Myocyte (in vitro differentiated cells): ENCODE measurements at regions not wholly inside any gene's neighbourhood (a gene's known extent, or its start where the extent isn't known, plus 50 kb on each side); places are given as distances from the start of the nearest gene placed in this dataset.
"Not testable (repeated sequence)": the region's sequence is repeated elsewhere in the genome, so short reads cannot be mapped to it uniquely, and the experiment has no call there.

ENCODE experiments used
- DNase-seq: peaks from one replicate; pipeline ENCODE4 v3.0.0-alpha.2; 2012; ENCODE audit warnings: low read depth

DNA sequence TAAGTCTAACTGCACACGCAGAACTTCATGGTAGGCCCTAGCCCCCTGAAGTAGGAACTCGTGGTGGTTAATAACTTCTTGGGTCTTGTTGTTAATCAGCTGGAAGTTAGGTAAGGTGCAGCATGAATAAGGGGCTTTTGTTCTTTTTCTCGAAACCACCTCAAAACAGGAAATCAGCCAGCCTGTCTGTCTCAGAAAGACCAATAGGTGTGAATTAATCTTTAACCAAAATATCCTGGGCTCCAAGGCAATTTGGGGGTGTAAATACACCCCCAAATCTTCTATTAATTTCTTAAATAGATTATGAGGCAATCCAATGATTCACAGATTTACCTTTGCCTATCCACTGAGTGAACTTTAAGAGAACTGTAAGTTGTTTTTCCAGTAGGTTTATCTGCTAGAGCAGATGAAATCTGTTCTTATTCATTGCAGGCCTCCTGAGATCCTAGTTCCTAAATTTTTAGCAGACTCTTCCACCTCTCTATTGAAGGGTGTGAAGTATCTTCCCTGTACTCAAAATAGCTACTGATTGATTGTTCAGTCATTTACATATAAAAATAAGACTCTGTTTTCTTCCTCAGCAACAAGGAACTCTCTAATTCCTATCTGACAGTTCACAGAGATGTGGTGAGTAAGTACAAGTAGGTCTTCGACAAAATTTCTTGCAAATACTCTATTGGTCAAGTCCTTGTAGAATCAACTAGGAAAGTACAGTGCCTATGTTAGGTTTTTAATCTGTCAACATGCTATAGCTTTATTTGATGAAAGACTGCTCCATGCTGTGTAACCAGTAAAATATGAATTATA lies 427.1 kb upstream of the NOX3 start:
- DNase-seq, result no peak

DNA sequence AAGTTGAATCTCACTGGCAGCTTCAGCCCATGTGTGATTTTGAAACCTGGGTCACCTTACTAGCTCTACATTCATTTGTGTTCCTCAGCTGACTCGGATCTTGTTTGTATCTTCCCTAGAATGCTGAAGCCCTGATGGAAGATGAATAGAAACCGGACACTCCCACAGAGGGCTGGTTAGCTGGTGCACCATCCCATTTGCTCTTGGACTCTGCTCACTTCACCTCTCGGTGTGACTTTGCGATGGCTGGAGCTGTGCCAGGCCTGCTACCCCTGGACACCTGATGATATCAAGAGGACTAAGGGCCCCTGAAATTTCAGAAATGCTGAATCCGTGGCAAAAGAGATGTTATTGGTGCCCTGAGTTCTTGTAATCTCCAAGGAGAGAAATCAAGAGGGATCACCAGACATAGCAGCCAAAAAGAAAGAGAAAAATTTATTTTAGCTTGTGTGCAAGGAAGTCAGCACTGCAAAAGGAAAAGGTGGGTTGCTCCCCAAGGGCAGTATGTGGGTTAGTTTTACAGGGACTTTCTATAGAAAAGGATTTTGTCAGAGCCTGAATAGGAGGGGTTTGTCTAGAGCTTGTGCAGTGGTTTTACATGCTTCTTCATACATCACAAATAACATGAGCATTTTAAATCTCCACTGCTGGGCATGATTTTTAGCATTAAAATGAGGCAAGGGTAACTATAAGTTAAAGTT lies 426.3 kb upstream of the NOX3 start:
- no peak for DNase-seq

DNA sequence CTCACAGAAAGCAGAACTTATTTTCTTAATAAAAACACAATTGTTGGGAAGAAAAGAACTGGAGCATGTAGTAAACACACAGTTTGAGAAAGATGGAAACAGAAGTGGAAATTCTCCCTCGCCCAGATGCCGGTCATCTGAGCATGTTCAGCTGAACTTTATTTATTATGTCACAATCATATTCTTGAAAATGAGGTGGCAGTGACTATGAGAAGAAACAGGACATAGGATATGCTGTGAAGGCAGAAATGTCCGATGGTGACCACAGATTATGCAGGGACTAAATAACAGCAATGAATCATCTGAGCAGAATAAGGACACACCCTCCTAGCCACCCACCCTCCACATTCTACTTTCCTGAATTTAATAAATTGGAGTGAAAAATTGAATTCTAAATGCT lies 425.3 kb upstream of the NOX3 start:
- DNase-seq, result no peak

DNA sequence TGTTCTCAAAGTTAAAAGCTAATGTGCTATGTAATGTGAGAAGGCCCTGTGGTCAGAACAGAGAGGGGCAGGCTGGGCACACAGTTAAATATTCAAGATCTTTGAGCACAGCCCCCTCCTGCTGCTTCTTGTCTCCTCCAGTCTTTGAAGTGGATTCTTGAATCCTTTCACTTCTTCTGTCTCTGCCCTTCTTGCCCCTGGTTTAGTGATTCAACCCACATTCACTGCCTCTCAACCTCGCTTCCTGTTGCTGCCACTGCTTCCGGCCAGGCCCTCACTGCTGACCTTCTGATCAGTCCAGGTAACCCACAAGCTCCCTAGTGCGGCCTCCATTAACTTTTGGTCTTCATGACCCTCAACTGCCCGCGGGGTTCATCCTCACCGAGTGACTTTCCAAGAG lies 417.3 kb upstream of the NOX3 start:
- DNase-seq, result no peak

DNA sequence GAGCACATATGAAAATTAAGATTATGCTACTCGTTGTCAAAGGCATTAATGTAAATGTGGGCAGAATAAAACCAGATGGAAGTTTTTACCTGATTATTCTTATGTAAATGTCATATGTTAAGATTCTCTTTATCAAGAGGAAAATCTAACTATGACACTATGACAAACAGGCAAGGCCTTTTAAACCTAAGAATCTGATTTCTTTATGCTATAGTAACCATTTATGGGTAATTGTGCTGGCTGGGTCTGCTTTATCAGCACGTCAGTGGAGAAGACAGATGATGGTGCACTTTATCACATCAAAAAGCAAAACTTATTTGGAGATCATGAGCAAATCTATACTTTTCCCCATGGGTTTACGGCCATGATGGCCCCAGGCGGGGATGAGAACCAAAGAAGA lies 412.0 kb upstream of the NOX3 start:
- DNase-seq, result no peak

DNA sequence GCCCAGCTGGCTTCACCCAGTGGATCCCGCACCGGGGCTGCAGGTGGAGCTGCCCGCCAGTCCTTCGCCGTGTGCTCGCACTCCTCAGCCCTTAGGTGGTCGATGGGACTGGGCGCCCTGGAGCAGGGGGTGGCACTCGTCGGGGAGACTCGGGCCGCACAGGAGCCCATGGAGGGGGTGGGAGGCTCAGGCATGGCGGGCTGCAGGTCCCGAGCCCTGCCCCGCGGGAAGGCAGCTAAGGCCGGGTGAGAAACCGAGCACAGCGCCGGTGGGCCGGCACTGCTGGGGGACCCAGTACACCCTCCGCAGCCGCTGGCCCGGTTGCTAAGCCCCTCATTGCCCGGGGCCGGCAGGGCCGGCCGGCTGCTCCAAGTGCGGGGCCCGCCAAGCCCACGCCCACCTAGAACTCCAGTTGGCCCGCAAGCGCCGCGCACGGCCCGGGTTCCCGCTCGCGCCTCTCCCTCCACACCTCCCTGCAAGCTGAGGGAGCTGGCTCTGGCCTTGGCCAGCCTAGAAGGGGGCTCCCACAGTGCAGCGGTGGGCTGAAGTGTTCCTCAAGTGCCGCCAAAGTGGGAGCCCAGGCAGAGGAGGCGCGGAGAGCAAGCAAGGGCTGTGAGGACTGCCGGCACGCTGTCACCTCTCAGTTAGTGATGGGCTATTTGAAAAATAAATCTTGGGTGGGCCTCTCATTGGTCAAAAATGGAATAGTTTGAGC lies 411.2 kb upstream of the NOX3 start:
- not testable (repeated sequence) for DNase-seq

DNA sequence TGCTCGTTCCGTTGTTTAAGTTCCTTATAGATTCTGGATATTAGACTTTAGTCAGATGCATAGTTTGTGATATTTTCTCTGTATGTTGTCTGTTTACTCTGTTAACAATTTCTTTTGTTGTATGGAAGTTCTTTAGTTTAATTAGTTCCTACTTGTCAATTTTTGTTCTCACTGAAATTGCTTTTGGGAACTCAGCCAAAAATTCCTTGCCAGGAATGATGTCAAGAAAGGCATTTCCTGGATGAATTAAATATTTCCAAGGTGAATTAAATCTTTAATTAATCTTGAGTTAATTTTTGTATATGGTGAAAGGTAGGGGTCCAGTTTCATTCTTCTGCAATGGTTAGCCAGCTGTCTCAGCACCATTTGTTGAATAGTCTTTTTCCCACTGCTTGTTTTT lies 406.2 kb upstream of the NOX3 start:
- DNase-seq, result no peak

DNA sequence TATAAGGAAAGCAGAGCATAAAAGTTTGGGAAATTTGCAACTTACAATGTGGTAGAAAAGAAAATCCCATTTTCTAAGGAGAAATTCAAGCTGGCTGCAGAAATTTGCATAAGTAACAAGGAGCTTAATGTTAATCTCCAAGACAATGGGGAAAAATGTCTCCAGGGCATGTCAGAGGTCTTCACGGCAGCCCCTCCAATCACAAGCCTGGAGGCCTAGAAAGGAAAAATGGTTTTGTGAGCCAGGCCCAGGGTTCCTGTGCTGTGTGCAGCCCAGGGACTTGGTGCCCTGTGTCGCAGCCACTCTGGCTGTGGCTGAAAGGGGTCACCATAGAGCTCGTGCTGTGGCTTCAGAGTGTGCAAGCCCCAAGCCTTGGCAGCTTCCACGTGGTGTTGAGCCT lies 403.3 kb upstream of the NOX3 start:
- DNase-seq, result not testable (repeated sequence)

DNA sequence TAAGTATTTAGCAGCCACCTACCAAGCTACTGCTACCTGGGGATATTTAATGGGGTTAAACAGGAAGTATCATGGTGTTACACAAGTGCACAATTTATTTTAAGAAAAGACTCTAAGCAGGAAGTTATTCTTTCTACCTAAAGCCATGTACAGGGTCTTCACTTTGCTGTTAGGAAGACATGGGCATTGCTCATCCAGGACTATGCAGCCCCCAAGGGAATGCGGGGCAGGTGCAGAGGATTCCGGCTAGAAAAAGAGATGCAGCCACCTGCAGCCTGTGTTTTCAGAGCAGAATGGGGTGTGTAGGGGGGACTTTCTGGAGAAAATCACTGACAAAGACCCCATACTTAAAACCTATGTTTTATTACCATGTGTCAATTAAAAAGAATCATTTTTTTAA lies 399.1 kb upstream of the NOX3 start:
- no peak for DNase-seq

DNA sequence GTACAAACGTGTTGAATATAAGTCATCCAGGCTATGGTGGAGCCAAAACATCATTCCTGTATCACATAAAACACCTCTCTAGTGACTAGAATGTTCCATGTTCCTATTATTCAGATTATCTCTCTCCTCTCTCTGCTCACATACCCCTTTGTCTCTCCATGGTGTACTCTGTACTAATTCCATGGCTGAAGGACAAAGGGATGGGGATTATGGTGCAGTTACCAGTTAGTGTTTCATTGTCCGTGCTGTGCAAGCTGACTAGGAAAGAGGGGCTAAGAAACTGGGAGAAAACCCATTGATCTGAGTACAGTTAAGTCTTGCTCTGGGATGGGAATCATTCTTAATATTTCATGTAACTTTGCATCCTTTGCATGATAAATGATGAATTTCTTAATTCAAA lies 397.4 kb upstream of the NOX3 start:
- no peak for DNase-seq

DNA sequence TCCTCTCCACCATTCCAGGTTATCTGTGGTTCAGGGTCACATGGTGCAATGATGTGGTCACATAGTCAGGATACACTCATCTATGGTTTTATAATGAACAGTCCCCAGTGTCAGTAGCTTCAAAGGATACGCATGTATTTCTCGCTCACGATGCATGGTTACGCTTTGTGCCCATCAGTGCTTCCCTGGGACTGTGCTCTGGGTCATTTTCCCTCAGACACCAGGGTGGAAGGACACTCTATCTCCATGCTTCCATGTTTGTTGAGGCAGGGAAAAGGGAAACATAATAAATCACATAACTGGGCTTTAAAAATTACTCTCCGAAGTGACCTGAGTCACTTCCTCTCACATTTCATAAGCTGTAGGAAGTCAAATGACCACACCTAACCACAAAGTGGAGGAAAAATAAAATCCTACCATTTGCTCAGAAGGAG lies 394.8 kb upstream of the NOX3 start:
- DNase-seq, result no peak

DNA sequence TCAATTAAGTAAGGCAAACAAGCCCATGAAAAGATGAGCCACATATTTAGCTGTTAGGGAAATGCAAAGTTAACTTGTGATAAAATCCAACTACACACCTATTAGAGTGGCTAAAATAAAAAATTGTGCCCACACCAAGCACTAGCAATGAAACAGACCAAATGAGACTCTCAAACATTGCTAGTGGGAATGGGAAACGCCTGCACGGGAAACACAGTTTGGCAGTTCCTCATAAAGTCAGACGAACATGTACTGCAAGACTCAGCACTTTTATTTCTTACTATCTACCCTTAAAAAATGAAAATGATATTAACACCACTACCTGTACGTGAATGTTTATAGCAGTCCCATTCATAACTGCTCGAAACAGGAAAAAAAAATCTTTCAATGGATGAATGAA lies 392.1 kb upstream of the NOX3 start:
- no peak for DNase-seq

DNA sequence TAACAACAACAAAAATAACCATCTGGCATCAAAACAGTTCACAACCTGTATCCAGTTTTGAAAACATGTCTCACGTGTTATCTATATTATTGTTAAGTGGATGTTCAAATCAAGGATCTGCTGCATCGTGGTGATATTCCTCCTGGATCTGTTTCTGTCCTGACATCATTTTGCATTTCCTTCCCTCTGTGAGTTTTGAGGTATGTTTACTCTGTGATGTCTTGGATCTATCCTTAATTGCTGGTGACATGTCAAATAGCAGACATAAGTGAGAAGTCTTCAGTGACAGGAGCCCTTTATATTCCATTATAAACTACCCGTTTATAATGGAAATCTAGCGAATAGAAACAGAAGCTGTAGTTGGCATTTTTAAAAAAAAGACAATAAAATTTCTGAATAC lies 381.8 kb upstream of the NOX3 start:
- no peak for DNase-seq

DNA sequence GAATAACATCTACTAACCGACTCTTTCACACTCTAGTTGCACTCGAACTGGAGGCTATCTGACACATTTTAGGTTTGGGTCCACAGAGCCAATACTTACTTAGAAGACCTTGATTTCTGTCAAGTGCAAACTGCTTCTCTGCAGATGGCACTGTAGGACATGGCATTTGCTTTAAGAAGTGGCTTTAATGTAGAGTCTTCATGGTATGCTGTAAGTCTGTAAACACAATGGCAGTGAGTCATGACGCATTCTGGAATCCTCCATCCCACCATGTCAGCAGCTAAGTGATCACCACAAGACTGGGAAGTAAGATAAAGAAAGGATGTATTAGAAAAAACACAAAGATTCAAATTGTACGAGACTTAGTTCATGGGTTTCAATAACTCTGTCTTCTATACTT lies 377.0 kb upstream of the NOX3 start:
- no peak for DNase-seq

DNA sequence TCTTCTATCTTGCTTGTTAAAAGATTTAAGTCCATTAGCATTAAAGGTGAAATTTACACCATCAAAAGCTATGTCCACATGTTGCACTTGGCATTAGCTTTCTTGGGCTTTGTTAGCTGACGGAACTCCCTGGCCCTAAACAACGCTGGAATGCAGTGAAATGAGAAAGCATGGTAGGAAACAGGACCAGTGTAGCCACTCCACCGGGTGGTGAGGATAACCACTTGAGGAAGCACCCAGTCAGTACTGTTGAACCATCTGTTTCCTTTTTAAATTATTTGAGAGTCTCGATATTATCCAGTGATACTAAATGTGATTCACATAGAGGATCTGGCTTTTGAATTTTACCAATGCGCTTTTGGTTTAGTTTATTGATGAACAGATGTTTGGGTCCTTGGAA lies 374.9 kb upstream of the NOX3 start:
- no peak for DNase-seq

DNA sequence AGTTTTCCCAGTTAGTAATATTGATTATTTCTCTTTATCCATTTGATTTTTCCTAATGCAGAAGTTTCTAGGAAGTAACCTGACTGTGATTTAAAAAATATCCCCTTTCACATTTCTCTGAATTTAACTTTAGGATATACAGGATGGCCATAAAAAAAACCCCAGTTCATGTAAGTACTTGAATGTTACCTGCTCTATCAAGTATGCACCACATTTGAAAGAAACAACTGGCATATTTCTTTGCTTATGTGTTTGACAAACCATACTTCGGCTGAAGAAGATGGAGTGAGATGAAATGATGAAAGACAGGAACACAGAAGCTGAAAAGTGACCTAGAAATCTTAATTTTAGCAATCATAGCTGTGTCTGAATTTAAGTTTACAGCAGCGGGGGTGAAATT lies 374.0 kb upstream of the NOX3 start:
- no peak for DNase-seq

DNA sequence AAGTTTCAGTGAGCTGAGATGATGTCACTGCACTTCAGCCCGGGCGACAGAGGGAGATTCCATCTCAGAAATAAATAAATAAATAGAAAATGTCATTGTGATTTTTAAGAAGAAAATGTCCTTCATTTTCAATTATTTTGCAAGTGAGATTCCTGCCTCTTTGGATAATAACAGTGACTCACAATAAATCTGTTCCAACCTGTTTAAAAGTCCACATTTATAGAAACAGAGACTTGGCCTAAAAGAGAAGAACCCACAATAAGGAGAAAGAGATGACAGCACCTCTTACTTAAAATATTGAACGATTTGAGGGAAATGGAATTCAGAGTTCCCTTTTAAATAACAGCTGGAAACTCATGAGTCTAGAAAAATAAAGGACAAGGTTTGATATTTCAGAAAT lies 373.4 kb upstream of the NOX3 start:
- no peak for DNase-seq

DNA sequence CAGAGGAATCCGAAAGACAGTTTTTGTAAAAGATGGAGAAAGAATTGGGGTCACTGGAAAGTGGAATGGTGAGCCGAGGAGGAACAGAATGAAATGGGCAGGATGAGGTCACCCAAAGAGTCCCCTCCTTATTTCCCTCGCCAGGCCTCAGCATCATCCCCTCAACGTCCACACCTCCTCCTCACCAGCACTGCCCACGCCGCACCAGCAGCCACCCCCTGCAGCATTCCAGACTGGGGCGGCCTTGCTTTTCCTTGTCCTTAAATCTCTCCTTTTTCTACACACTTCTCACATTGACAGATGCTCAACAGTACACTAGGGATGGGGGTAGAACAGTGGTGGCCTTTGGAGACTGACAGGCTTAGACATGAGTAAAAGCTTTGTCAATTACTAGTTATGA lies 363.1 kb upstream of the NOX3 start:
- no peak for DNase-seq

DNA sequence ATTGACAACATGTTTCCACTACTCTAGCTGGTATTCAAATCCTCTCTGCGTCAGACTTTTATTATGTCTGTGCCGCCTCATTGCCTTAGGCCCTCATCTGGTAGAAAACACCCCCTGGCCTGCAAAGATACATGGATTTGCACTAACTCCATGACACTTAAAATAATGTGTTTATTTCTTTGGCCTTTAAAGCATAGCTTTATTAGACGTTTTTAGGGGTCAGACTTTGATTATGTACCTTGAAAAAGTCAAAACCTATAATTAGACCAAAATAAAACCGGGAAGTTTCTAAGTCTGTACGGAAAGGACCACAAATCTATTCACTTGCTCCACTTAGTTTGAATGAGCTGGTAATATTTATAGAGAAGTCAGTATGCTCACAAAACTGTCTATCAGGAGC lies 357.9 kb upstream of the NOX3 start:
- no peak for DNase-seq

DNA sequence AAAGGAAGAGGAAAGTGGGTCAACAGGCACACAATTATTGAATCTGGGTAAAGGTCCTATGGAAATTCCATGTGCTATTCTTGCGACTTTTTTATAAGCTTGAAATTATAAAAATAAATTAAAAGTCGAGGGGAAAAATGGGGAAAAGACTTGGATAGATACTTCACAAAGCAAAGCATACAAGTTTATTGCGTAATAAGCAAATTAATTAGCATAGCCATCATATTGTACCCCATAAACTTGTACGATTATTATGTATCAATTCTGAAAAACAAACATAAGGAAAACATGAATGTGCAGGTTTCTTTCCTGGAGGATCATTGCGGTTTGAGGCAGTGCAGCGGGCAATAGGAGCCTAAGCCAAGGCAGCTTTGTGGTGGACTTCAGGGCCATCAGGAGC lies 351.6 kb upstream of the NOX3 start:
- no peak for DNase-seq

DNA sequence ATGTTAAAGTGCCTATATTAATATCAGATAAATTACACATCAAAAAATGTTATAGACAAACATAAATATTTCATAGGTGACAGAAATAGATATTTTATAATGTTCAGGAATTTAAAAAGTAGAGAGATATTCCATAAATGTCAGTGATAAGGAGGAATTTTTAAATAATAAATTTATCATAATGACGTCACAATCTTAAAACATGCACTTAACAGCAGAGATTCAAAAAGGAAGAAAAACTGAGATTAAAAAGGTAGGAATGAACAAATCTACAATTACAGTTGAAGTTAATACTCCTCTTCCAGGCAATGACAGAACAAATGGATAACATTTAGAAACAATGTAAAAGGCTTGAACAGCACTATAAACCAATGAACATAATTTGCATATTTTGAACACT lies 345.4 kb upstream of the NOX3 start:
- DNase-seq, result no peak

DNA sequence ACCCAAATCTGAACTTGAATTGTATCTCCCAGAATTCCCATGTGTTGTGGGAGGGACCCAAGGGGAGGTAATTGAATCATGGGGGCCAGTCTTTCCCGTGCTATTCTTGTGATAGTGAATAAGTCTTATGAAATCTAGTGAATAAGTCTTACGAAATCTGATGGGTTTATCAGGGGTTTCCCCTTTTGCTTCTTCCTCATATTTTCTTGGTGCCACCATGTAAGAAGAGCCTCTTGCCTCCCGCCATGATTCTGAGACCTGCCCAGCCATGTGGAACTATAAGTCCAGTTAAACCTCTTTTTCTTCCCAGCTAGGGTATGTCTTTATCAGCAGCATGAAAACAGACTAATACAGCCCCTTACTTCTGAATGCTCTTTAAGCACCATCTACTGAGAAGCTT lies 343.2 kb upstream of the NOX3 start:
- DNase-seq, result not testable (repeated sequence)
